MM.1S (cell line): ENCODE measurements at regions not wholly inside any gene's neighbourhood (a gene's known extent, or its start where the extent isn't known, plus 50 kb on each side); places are given as distances from the start of the nearest gene placed in this dataset.

Source experiments
- DNase-seq: peaks from one replicate; pipeline ENCODE4 v3.0.0-alpha.2; 2015
- H2AFZ ChIP-seq: fragments of 300-600 bp; sonication (generic); 2 replicates; pipeline ENCODE4 v1.6.0; 2016; ENCODE audit warnings: antibody characterized with exemption, low read length
- H3F3A ChIP-seq: fragments of 300-600 bp; sonication (generic); 2 replicates; pipeline ENCODE4 v1.6.1; 2016; ENCODE audit warnings: mild to moderate bottlenecking, antibody characterized with exemption, low read length, moderate library complexity, mixed read lengths; ENCODE audit not compliant: insufficient read depth
- H3K27ac ChIP-seq: fragments of 300-600 bp; sonication (generic); 2 replicates; pipeline ENCODE4 v1.5.1; 2016; ENCODE audit warnings: mild to moderate bottlenecking, low read length
- H3K27me3 ChIP-seq: fragments of 300-600 bp; sonication (generic); replicated peaks from 2 replicates; pipeline ENCODE4 v1.6.0; 2016; ENCODE audit warnings: low read length; ENCODE audit not compliant: insufficient read depth
- H3K36me3 ChIP-seq: fragments of 300-600 bp; sonication (generic); replicated peaks from 2 replicates; pipeline ENCODE4 v1.6.1; 2016; ENCODE audit warnings: mild to moderate bottlenecking, low read length, mixed read lengths; ENCODE audit not compliant: insufficient read depth
- H3K4me1 ChIP-seq: fragments of 300-600 bp; sonication (generic); 2 replicates; pipeline ENCODE4 v1.6.1; 2016; ENCODE audit warnings: low read length, mixed read lengths
- H3K4me2 ChIP-seq: fragments of 300-600 bp; sonication (generic); 2 replicates; pipeline ENCODE4 v1.6.0; 2016; ENCODE audit warnings: low read depth, low read length
- H3K4me3 ChIP-seq: fragments of 300-600 bp; sonication (generic); 2 replicates; pipeline ENCODE4 v1.5.1; 2016; ENCODE audit warnings: low read length, mixed read lengths
- H3K79me2 ChIP-seq: fragments of 300-600 bp; sonication (generic); 2 replicates; pipeline ENCODE4 v1.6.1; 2016; ENCODE audit warnings: mixed run types, low read length, mixed read lengths
- H3K9ac ChIP-seq: fragments of 300-600 bp; sonication (generic); 2 replicates; pipeline ENCODE4 v1.6.1; 2016; ENCODE audit warnings: low read length, mixed read lengths
- H3K9me2 ChIP-seq: fragments of 300-600 bp; sonication (generic); replicated peaks from 2 replicates; pipeline ENCODE4 v1.6.1; 2016; ENCODE audit warnings: mild to moderate bottlenecking, low read length, mixed read lengths; ENCODE audit not compliant: insufficient read depth
- H3K9me3 ChIP-seq: fragments of 300-600 bp; sonication (generic); replicated peaks from 2 replicates; pipeline ENCODE4 v1.6.1; 2016; ENCODE audit warnings: mild to moderate bottlenecking, low read length, mixed read lengths; ENCODE audit not compliant: insufficient read depth
- H4K20me1 ChIP-seq: fragments of 300-600 bp; sonication (generic); 2 replicates; pipeline ENCODE4 v1.6.1; 2016; ENCODE audit warnings: mild to moderate bottlenecking, low read length, moderate library complexity, mixed read lengths; ENCODE audit not compliant: insufficient read depth
- CTCF ChIP-seq: fragments of 300-600 bp; sonication (generic); IDR thresholded peaks from 2 replicates; pipeline ENCODE4 v1.5.1; 2016; ENCODE audit warnings: antibody characterized with exemption, low read length, mixed read lengths
- EZH2 ChIP-seq: fragments of 300-600 bp; sonication (generic); optimal IDR thresholded peaks from 2 replicates; pipeline ENCODE3; 2017; ENCODE audit warnings: low read depth, mild to moderate bottlenecking, antibody characterized with exemption, low read length, mixed read lengths
- EZH2phosphoT487 ChIP-seq: fragments of 300-600 bp; sonication (generic); IDR thresholded peaks from 2 replicates; pipeline ENCODE4 v1.6.1; 2018; ENCODE audit warnings: antibody characterized with exemption, low read length

GRCh38 chrX:104432321-104432720 lies 133.7 kb upstream of the IL1RAPL2 start:
- TF ChIP-seq EZH2 (no peak), EZH2phosphoT487 (no peak), CTCF (no peak)
- no peaks in the 10 kb centered on the region for H3K9me2 ChIP-seq
- no peak overlapping the region for H3K4me2 ChIP-seq
- DNase-seq = no peak
- H2AFZ ChIP-seq = no peak overlapping the region
- no peak overlapping the region for H3K9ac ChIP-seq
- no peaks in the 10 kb centered on the region for H3K36me3 ChIP-seq
- H3K79me2 ChIP-seq = no peaks in the 10 kb centered on the region
- no peaks in the 10 kb centered on the region for H3K9me3 ChIP-seq
- H3K4me1 ChIP-seq = no peaks in the 10 kb centered on the region
- no peaks in the 10 kb centered on the region for H3K27me3 ChIP-seq
- H4K20me1 ChIP-seq = no peaks in the 10 kb centered on the region
- no peak overlapping the region for H3K27ac ChIP-seq
- H3K4me3 ChIP-seq = no peak overlapping the region
- no peaks in the 10 kb centered on the region for H3F3A ChIP-seq

- Histone ChIP-seq H3K9me3 (no peaks in the 10 kb centered on the region), H3K27ac (no peak overlapping the region), H3F3A (no peaks in the 10 kb centered on the region), H2AFZ (no peak overlapping the region), H4K20me1 (no peaks in the 10 kb centered on the region), H3K36me3 (no peaks in the 10 kb centered on the region), H3K27me3 (no peaks in the 10 kb centered on the region), H3K4me1 (no peaks in the 10 kb centered on the region), H3K9ac (no peak overlapping the region), H3K4me3 (no peak overlapping the region), H3K9me2 (no peaks in the 10 kb centered on the region), H3K79me2 (no peaks in the 10 kb centered on the region), H3K4me2 (no peak overlapping the region)
- DNase-seq = no peak
- TF ChIP-seq EZH2 = no peak
- no peak for TF ChIP-seq CTCF
- TF ChIP-seq EZH2phosphoT487 = no peak
Observed at GRCh38 chrX:104430742-104431119, 135.3 kb upstream of the IL1RAPL2 start.

GRCh38 chrX:104430072-104430741 lies 135.8 kb upstream of the IL1RAPL2 start:
- Histone ChIP-seq H3K4me3 (no peak overlapping the region), H3K36me3 (no peaks in the 10 kb centered on the region), H3K27ac (no peak overlapping the region), H3K9me3 (no peaks in the 10 kb centered on the region), H3K79me2 (no peaks in the 10 kb centered on the region), H3K4me2 (no peak overlapping the region), H3K27me3 (no peaks in the 10 kb centered on the region), H3F3A (no peaks in the 10 kb centered on the region), H3K9me2 (no peaks in the 10 kb centered on the region), H4K20me1 (no peaks in the 10 kb centered on the region), H2AFZ (no peak overlapping the region), H3K9ac (no peak overlapping the region), H3K4me1 (no peaks in the 10 kb centered on the region)
- no peak for DNase-seq
- TF ChIP-seq EZH2 = no peak

- no peaks in the 10 kb centered on the region for H3K9me3 ChIP-seq
- DNase-seq = no peak
- no peak overlapping the region for H3K4me2 ChIP-seq
- no peaks in the 10 kb centered on the region for H4K20me1 ChIP-seq
- H3K9ac ChIP-seq = no peak overlapping the region
- no peaks in the 10 kb centered on the region for H3K27me3 ChIP-seq
- no peaks in the 10 kb centered on the region for H3K79me2 ChIP-seq
- no peak for TF ChIP-seq EZH2
- TF ChIP-seq EZH2phosphoT487 = no peak
- no peak for TF ChIP-seq CTCF
- no peaks in the 10 kb centered on the region for H3F3A ChIP-seq
- no peak overlapping the region for H3K4me3 ChIP-seq
- H3K9me2 ChIP-seq = no peaks in the 10 kb centered on the region
- H3K36me3 ChIP-seq = no peaks in the 10 kb centered on the region
- no peak overlapping the region for H2AFZ ChIP-seq
- H3K27ac ChIP-seq = no peak overlapping the region
- no peaks in the 10 kb centered on the region for H3K4me1 ChIP-seq
Observed at GRCh38 chrX:104428231-104428630, 137.8 kb upstream of the IL1RAPL2 start.
